Gastrocnemius medialis (tissue), 4 donors: ENCODE measurements at regions not wholly inside any gene's neighbourhood (a gene's known extent, or its start where the extent isn't known, plus 50 kb on each side); places are given as distances from the start of the nearest gene placed in this dataset.

Experiments
- ATAC-seq, 2 donors: fragments of 150-250 bp; one replicate each; pipeline ENCODE4 v1.9.1; 2016
- DNase-seq, 2 donors: peaks; one replicate each; pipeline ENCODE4 v3.0.0-alpha.2; 2019
- H3K27ac ChIP-seq, 4 donors: fragments of 200-600 bp; sonication (generic); 1 replicate in 1 of 4; 2 replicates in 3 of 4; pipeline ENCODE4 v1.5.1; 2016 to 2018; ENCODE audit warnings: mild to moderate bottlenecking in 2 of 4, moderate library complexity in 1 of 4
- H3K27me3 ChIP-seq, 3 donors: fragments of 200-600 bp; sonication (generic) in 2 of 3; 1 replicate in 1 of 3; 2 replicates in 2 of 3; pipeline versions ENCODE4 v1.5.1 to v1.6.0; 2016 to 2019; ENCODE audit warnings: mild to moderate bottlenecking in 1 of 3, moderate library complexity in 1 of 3
- H3K36me3 ChIP-seq, 2 donors: fragments of 200-600 bp; sonication (generic) in 1 of 2; one replicate each; pipeline ENCODE4 v1.5.1; 2017 to 2018
- H3K4me1 ChIP-seq, 2 donors: fragments of 200-600 bp; sonication (generic) in 1 of 2; one replicate each; pipeline ENCODE4 v1.5.1; 2016 to 2017; ENCODE audit warnings: mild to moderate bottlenecking in 2 of 2
- H3K4me3 ChIP-seq, 4 donors: fragments of 200-600 bp; sonication (generic) in 3 of 4; 1 replicate in 1 of 4; 2 replicates in 3 of 4; pipeline ENCODE4 v1.5.1; 2016 to 2019; ENCODE audit warnings: mild to moderate bottlenecking in 2 of 4
- H3K9me3 ChIP-seq, 3 donors: fragments of 200-600 bp; sonication (generic) in 2 of 3; 1 replicate in 1 of 3; 2 replicates in 2 of 3; pipeline ENCODE4 v1.5.1; 2016 to 2019
- POLR2A ChIP-seq, 2 donors: fragments of 450-650 bp; IDR thresholded peaks; one replicate each; pipeline ENCODE4 v1.6.1; 2017; ENCODE audit warnings: antibody characterized with exemption in 2 of 2, mild to moderate bottlenecking in 2 of 2, moderate library complexity in 2 of 2
- in situ Hi-C, 4 donors: fragments of 200-750 bp; cut with MboI; loops; one replicate each; pipeline versions ENCODE4 v1.15.0 to v1.8.0; 2017; ENCODE audit warnings: low sequenced_read_pairs in 4 of 4
- intact Hi-C: fragments of 100-400 bp; cut with DNase I; formaldehyde crosslinking; loops from one replicate; pipeline ENCODE4 v1.15.1; 2023; ENCODE audit warnings: low total_unique reads
- TF ChIP-seq, protein P1 (sequence below), 5 experiments: fragments of 450-650 bp in 3 of 5; fragments of 200-600 bp in 2 of 5; sonication (generic) in 2 of 5; IDR thresholded peaks in 4 of 5; conservative IDR thresholded peaks in 1 of 5; 1 replicate in 4 of 5; 2 replicates in 1 of 5; pipeline ENCODE4 v1.5.1; 2016 to 2019; ENCODE audit warnings: antibody characterized with exemption in 5 of 5, mild to moderate bottlenecking in 3 of 5, moderate library complexity in 3 of 5

DNA sequence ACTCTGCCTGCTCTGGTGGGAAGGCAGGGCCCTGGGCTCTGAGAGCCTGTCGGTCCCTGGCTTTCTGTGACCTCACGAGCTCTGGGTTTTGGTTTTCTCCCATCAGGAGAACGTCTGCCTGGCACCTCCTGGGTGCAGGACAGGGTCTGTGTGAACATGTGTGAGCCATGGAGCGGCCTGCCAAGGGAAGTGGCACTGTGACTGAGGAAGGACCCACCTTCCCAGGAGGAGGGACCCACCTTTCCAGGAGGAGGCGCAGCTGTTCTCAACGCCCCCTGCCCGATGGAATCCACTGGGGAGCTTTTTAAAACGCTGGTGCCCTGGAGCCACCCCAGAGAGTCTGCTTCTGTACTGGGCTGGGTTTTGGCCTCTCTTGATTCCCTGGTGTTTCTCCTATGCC is 168.7 kb downstream of the GLI2 start:
- Histone ChIP-seq H3K4me1 (peaks cover 6 to 9% of the 10 kb centered on the region in 2 donors), H3K36me3 (no peaks in the 10 kb centered on the region), H3K9me3 (no peaks in the 10 kb centered on the region), H3K27me3 (no peaks in the 10 kb centered on the region), H3K27ac (no peak overlapping the region), H3K4me3 (no peak overlapping the region)
- intact Hi-C loops (no loop called here), in situ Hi-C loops (no loop called here)
- TF ChIP-seq, protein P1, sequence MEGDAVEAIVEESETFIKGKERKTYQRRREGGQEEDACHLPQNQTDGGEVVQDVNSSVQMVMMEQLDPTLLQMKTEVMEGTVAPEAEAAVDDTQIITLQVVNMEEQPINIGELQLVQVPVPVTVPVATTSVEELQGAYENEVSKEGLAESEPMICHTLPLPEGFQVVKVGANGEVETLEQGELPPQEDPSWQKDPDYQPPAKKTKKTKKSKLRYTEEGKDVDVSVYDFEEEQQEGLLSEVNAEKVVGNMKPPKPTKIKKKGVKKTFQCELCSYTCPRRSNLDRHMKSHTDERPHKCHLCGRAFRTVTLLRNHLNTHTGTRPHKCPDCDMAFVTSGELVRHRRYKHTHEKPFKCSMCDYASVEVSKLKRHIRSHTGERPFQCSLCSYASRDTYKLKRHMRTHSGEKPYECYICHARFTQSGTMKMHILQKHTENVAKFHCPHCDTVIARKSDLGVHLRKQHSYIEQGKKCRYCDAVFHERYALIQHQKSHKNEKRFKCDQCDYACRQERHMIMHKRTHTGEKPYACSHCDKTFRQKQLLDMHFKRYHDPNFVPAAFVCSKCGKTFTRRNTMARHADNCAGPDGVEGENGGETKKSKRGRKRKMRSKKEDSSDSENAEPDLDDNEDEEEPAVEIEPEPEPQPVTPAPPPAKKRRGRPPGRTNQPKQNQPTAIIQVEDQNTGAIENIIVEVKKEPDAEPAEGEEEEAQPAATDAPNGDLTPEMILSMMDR (IDR thresholded peaks at IDR 0.05 in 4 of 5, conservative IDR thresholded peaks at IDR 0.05 in 1 of 5): no peak
- no peak for TF ChIP-seq POLR2A (IDR thresholded peaks at IDR 0.05)
- ATAC-seq (no peak), DNase-seq (no peak)

DNA sequence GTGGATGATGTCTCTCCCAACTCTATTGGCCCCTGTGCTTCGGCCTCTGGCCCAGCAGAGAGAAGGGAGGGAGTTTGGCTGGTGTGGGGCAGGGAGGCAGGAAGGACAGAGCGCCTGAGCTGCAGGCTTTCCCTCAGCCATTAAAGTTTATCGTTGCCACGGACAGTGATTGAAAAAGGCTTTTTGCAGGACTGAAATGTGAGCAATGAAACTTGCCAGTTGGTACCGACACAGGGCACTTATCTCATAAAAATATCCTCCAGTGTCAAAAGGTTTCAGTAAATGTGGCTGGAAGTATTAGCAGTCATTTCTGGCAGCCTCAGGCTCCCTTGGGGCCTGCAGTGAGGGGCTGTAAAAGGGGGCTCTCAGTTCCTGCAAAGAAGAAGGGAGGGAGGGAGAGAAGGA is 169.2 kb downstream of the GLI2 start:
- no peak for TF ChIP-seq POLR2A (IDR thresholded peaks at IDR 0.05)
- TF ChIP-seq, protein P1 (IDR thresholded peaks at IDR 0.05 in 4 of 5, conservative IDR thresholded peaks at IDR 0.05 in 1 of 5): no peak
- Histone ChIP-seq H3K27ac (no peak overlapping the region), H3K36me3 (no peaks in the 10 kb centered on the region), H3K9me3 (no peaks in the 10 kb centered on the region), H3K4me3 (no peak overlapping the region), H3K4me1 (peaks cover 6 to 9% of the 10 kb centered on the region in 2 donors), H3K27me3 (no peaks in the 10 kb centered on the region)
- DNase-seq (no peak), ATAC-seq (no peak)
- intact Hi-C loops: no loop called here
- in situ Hi-C loops: no loop called here

DNA sequence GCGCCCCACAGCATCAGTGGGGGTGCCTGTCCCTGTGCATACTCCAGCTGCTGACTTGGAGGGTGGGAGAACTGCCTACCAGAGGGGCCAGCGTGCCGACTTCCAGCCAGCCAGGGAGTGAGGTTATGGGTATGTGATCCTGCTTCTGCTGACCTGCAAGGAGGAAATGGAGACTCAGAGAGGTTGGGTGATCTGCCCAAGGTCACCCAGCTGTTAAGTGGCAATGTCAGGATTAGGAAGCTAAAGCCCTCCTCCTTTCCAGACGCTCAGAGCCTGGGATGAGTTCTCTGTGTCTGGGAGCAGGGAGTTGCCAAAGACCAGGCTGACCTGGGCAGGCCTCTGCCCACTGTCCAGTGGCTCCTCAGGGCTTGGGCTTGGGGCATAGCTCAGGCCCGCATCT is 169.6 kb downstream of the GLI2 start:
- Histone ChIP-seq H3K4me3 (no peak overlapping the region), H3K27me3 (no peaks in the 10 kb centered on the region), H3K9me3 (no peaks in the 10 kb centered on the region), H3K4me1 (peaks cover 6 to 9% of the 10 kb centered on the region in 2 donors), H3K36me3 (no peaks in the 10 kb centered on the region), H3K27ac (no peak overlapping the region)
- DNase-seq (no peak), ATAC-seq (no peak)
- TF ChIP-seq, protein P1 (IDR thresholded peaks at IDR 0.05 in 4 of 5, conservative IDR thresholded peaks at IDR 0.05 in 1 of 5): no peak
- TF ChIP-seq POLR2A (IDR thresholded peaks at IDR 0.05): no peak
- in situ Hi-C loops: no loop called here
- intact Hi-C loops: no loop called here

DNA sequence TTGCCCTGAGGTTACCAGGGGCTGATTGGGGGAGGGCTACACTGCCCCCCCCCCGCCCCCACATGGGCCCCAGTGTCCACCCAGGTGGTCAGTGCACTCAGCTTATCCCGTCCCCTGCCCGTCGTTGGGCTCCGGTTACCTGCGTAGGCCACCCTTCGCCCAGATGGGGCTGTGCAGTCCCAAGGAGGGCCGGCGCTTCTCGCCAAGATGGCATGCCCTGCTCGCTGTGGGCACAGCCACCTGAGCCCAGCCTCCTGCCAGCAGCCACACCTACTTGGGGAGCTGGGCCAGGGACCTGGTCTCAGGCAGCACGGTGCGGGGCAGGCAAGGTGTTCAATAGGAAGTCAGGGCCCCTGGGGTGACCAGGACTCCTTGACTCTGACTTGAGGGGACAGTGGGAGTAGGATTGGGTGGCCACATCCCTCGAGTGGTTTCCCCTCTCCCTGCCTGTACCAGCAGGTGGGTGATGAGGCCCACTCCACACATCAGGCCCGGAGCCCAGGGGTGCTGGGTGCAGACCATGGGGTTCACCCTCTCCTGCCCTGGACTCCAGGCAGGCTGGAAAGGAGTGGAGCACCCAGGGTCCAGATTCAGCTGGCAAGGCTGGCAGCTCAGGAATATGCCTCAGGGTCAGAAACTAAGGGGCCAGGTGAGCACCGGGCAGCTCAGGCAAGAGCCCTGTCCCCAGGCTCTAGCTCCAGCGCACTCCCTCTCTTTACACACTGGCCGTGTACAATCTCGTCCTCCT is 170.3 kb downstream of the GLI2 start:
- TF ChIP-seq POLR2A (IDR thresholded peaks at IDR 0.05): no peak
- TF ChIP-seq, protein P1 (IDR thresholded peaks at IDR 0.05 in 4 of 5, conservative IDR thresholded peaks at IDR 0.05 in 1 of 5): no peak
- Histone ChIP-seq H3K27me3 (no peaks in the 10 kb centered on the region), H3K4me3 (no peak overlapping the region), H3K27ac (no peak overlapping the region), H3K4me1 (peaks cover 6 to 9% of the 10 kb centered on the region in 2 donors), H3K9me3 (no peaks in the 10 kb centered on the region), H3K36me3 (no peaks in the 10 kb centered on the region)
- DNase-seq: no peak
- ATAC-seq: no peak
- in situ Hi-C loops (no loop called here), intact Hi-C loops (no loop called here)

DNA sequence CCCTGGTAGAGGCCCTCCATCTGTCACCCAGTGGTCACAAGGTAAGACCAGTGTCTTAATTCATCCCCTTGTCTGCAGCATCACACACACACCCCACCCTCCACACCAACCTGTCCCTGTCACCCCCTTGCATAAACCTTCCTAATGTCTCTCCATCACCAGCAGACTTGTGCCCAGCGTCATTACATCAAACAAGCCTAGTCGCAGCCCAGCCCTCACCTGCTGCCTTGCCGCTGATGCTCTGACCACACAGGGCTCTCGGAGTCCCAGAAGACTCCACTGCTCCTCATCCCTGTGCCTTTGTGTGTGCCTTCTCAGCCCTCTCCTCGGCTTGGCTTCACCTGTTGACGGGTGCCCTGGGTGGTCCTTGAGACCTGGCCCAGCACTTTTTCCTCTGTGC is 171.2 kb downstream of the GLI2 start:
- ATAC-seq: no peak
- TF ChIP-seq, protein P1 (IDR thresholded peaks at IDR 0.05 in 4 of 5, conservative IDR thresholded peaks at IDR 0.05 in 1 of 5): no peak
- TF ChIP-seq POLR2A (IDR thresholded peaks at IDR 0.05): no peak
- Histone ChIP-seq H3K36me3 (no peaks in the 10 kb centered on the region), H3K27me3 (no peaks in the 10 kb centered on the region), H3K27ac (no peak overlapping the region), H3K9me3 (no peaks in the 10 kb centered on the region), H3K4me3 (no peak overlapping the region), H3K4me1 (peaks cover 6 to 9% of the 10 kb centered on the region in 2 donors)
- in situ Hi-C loops: no loop called here
- DNase-seq: no peak
- intact Hi-C loops: no loop called here
